Right lobe of liver (tissue), 6 donors: ENCODE measurements at regions not wholly inside any gene's neighbourhood (a gene's known extent, or its start where the extent isn't known, plus 50 kb on each side); places are given as distances from the start of the nearest gene placed in this dataset.

Experiments used
- ATAC-seq, 4 donors: fragments of 200-7000 bp; cut with Tn5 transposase; one replicate each; pipeline ENCODE4 v1.9.1; 2020; ENCODE audit warnings: mild to moderate bottlenecking in 4 of 4, moderate library complexity in 4 of 4
- DNase-seq, 3 donors: peaks; one replicate each; pipeline ENCODE4 v3.0.0-alpha.2; 2020
- H3K27ac ChIP-seq, 3 donors: fragments of 200-600 bp; one replicate each; pipeline ENCODE4 v1.8.0; 2022
- H3K27me3 ChIP-seq, 2 donors: fragments of 200-600 bp; one replicate each; pipeline ENCODE4 v1.8.0; 2022
- H3K36me3 ChIP-seq, 4 donors: fragments of 200-600 bp; sonication (generic) in 1 of 4; one replicate each; pipeline versions ENCODE4 v1.5.1 to v1.8.0; 2017 to 2022; ENCODE audit warnings: control low read depth in 1 of 4
- H3K4me1 ChIP-seq, 4 donors: fragments of 200-600 bp; sonication (generic) in 1 of 4; one replicate each; pipeline versions ENCODE4 v1.5.1 to v1.8.0; 2017 to 2022; ENCODE audit warnings: control low read depth in 1 of 4
- H3K4me3 ChIP-seq, 3 donors: fragments of 200-600 bp; one replicate each; pipeline ENCODE4 v1.8.0; 2022
- H3K9me3 ChIP-seq, 4 donors: fragments of 200-600 bp; sonication (generic) in 1 of 4; one replicate each; pipeline versions ENCODE4 v1.5.1 to v1.8.0; 2017 to 2022; ENCODE audit warnings: control low read depth in 1 of 4
- CTCF ChIP-seq, 4 donors: fragments of 200-600 bp in 3 of 4; fragments of 450-650 bp in 1 of 4; IDR thresholded peaks; one replicate each; pipeline versions ENCODE4 v1.5.1 to v1.8.0; 2016 to 2022; ENCODE audit warnings: antibody characterized with exemption in 4 of 4, mild to moderate bottlenecking in 2 of 4
- POLR2A ChIP-seq: fragments of 450-650 bp; IDR thresholded peaks from one replicate; pipeline ENCODE4 v1.6.1; 2017; ENCODE audit warnings: antibody characterized with exemption, mild to moderate bottlenecking
- WGBS: methylation state at CpG from one replicate; pipeline ENCODE4 v1.1.6; 2018; ENCODE audit warnings: low coverage, low lambda C conversion rate; ENCODE audit not compliant: insufficient coverage; ENCODE audit errors: missing lambda C conversion rate; 5-methylcytosine and 5-hydroxymethylcytosine counted together
- intact Hi-C, 2 donors: fragments of 100-400 bp; cut with DNase I; formaldehyde crosslinking; loops; one replicate each; pipeline versions ENCODE4 v1.11.2 to v1.14.1; 2022
- donor health status: DM: no; HTN: yes; CAD: no.
- donor health status: DM: no; HTN: no; CAD: no.
- donor health status: DM: no; HTN: no; CAD: no.
- donor health status: DM: no; HTN: yes; CAD: no.
- donor health status: DM: no; HTN: yes; CAD: no.

- TF ChIP-seq POLR2A: no peak
- Histone ChIP-seq H3K4me3 (no peak overlapping the region), H3K27me3 (no peaks in the 10 kb centered on the region), H3K36me3 (no peaks in the 10 kb centered on the region), H3K9me3 (no peaks in the 10 kb centered on the region), H3K27ac (no peak overlapping the region), H3K4me1 (no peaks in the 10 kb centered on the region)
- WGBS: 16% methylated on average over 2 of the region's 2 CpGs
- intact Hi-C loops: no loop called here
- DNase-seq: no peak
- ATAC-seq: no peak
Measured at GRCh38 chr12:4068981-4069669, 195.9 kb upstream of the PARP11 start.

- ATAC-seq (no peak), DNase-seq (no peak)
- Histone ChIP-seq H3K4me3 (no peak overlapping the region), H3K27me3 (no peaks in the 10 kb centered on the region), H3K36me3 (no peaks in the 10 kb centered on the region), H3K4me1 (no peaks in the 10 kb centered on the region), H3K27ac (no peak overlapping the region), H3K9me3 (no peaks in the 10 kb centered on the region)
- intact Hi-C loops: no loop called here
- TF ChIP-seq CTCF (IDR thresholded peaks at IDR 0.05) (no peak), POLR2A (no peak)
- WGBS: 46% methylated on average over 5 of the region's 5 CpGs
Measured at GRCh38 chr12:4064008-4064407, 190.8 kb upstream of the PARP11 start.

- DNase-seq (no peak), ATAC-seq (no peak)
- Histone ChIP-seq H3K27ac (no peak overlapping the region), H3K36me3 (no peaks in the 10 kb centered on the region), H3K4me1 (peaks cover 0 to 3% (median 0%) of the 10 kb centered on the region in 4 donors), H3K4me3 (no peak overlapping the region), H3K9me3 (no peaks in the 10 kb centered on the region), H3K27me3 (no peaks in the 10 kb centered on the region)
- intact Hi-C loops: no loop called here
- no peak for TF ChIP-seq CTCF (IDR thresholded peaks at IDR 0.05)
- no peak for TF ChIP-seq POLR2A
- 82% methylated on average over 7 of the region's 7 CpGs for WGBS
Measured at GRCh38 chr12:4059898-4060568, 186.8 kb upstream of the PARP11 start.

GRCh38 chr12:4056910-4057845, 184.0 kb upstream of the PARP11 start:
- DNase-seq (peak in 1 of 3 donors; percentile 63), ATAC-seq (peak; percentile 88 to 95 (median 91))

More at GRCh38 chr12:4056910-4057845, 184.0 kb upstream of the PARP11 start:
- H3K27me3 ChIP-seq: no peaks in the 10 kb centered on the region
- no peaks in the 10 kb centered on the region for H3K36me3 ChIP-seq
- H3K27ac ChIP-seq: no peak overlapping the region
- no peaks in the 10 kb centered on the region for H3K9me3 ChIP-seq
- intact Hi-C loops: no loop called here
- TF ChIP-seq POLR2A: no peak
- no peak for TF ChIP-seq CTCF (IDR thresholded peaks at IDR 0.05)
- 43% methylated on average over 5 of the region's 6 CpGs for WGBS
- peaks cover 0 to 3% (median 0%) of the 10 kb centered on the region in 4 donors for H3K4me1 ChIP-seq
- H3K4me3 ChIP-seq: no peak overlapping the region
